ENCODE measurements at regions not wholly inside any gene's neighbourhood (a gene's known extent, or its start where the extent isn't known, plus 50 kb on each side); places are given as distances from the start of the nearest gene placed in this dataset.

- no peak for TF ChIP-seq POLR2A (IDR thresholded peaks at IDR 0.05)
- DNase-seq (ENCODE audit: low spot score in 2 of 2): no peak
- 78 to 81% methylated on average over 11 of the region's 11 CpGs for WGBS, 2 donors
- intact Hi-C loops (cut with DNase I; ENCODE audit: low total_unique reads): no loop called here
- H3K4me3 ChIP-seq (ENCODE audit: low read depth, poor library complexity, severe bottlenecking): no peak overlapping the region
These were observed 544.5 kb downstream of the CSNK1G3 start for GRCh38 chr5:124056326-124056990.

- TF ChIP-seq POLR2A (IDR thresholded peaks at IDR 0.05) (no peak), CTCF (IDR thresholded peaks at IDR 0.05) (no peak)
- intact Hi-C loops (cut with DNase I; ENCODE audit: low total_unique reads): no loop called here
- no peak for DNase-seq (ENCODE audit: low spot score in 2 of 2)
- no peak overlapping the region for H3K4me3 ChIP-seq (ENCODE audit: low read depth, poor library complexity, severe bottlenecking)
- WGBS, 2 donors: 75 to 95% methylated on average over 1 of the region's 1 CpG
These were observed 543.8 kb downstream of the CSNK1G3 start for GRCh38 chr5:124055751-124056150.

- intact Hi-C loops (cut with DNase I; ENCODE audit: low total_unique reads): no loop called here
- TF ChIP-seq CTCF (IDR thresholded peaks at IDR 0.05): no peak
- DNase-seq (ENCODE audit: low spot score in 2 of 2): no peak
- no peak overlapping the region for H3K4me3 ChIP-seq (ENCODE audit: low read depth, poor library complexity, severe bottlenecking)
These were observed 542.6 kb downstream of the CSNK1G3 start for GRCh38 chr5:124054564-124054963.

- DNase-seq (ENCODE audit: low spot score in 2 of 2): no peak
- intact Hi-C loops (cut with DNase I; ENCODE audit: low total_unique reads): no loop called here
- TF ChIP-seq POLR2A (IDR thresholded peaks at IDR 0.05) (no peak), CTCF (IDR thresholded peaks at IDR 0.05) (no peak)
- no peak overlapping the region for H3K4me3 ChIP-seq (ENCODE audit: low read depth, poor library complexity, severe bottlenecking)
- 96 to 97% methylated on average over 2 of the region's 2 CpGs for WGBS, 2 donors
These were observed 541.4 kb downstream of the CSNK1G3 start for GRCh38 chr5:124053340-124053739.

- WGBS, 2 donors: 80 to 89% methylated on average over 2 of the region's 2 CpGs
- intact Hi-C loops (cut with DNase I; ENCODE audit: low total_unique reads): no loop called here
These were observed 540.2 kb downstream of the CSNK1G3 start for GRCh38 chr5:124052201-124052600.

GRCh38 chr5:124050120-124050770 is 538.3 kb downstream of the CSNK1G3 start:
- no peak overlapping the region for H3K4me3 ChIP-seq (ENCODE audit: low read depth, poor library complexity, severe bottlenecking)
- DNase-seq (ENCODE audit: low spot score in 2 of 2): no peak
- TF ChIP-seq CTCF (IDR thresholded peaks at IDR 0.05): no peak
- TF ChIP-seq POLR2A (IDR thresholded peaks at IDR 0.05): no peak
- intact Hi-C loops (cut with DNase I; ENCODE audit: low total_unique reads): no loop called here
- WGBS, 2 donors: 62 to 63% methylated on average over 3 of the region's 3 CpGs

More at GRCh38 chr5:124052201-124052600, 540.2 kb downstream of the CSNK1G3 start:
- TF ChIP-seq CTCF (IDR thresholded peaks at IDR 0.05) (no peak), POLR2A (IDR thresholded peaks at IDR 0.05) (no peak)
- no peak for DNase-seq (ENCODE audit: low spot score in 2 of 2)
- no peak overlapping the region for H3K4me3 ChIP-seq (ENCODE audit: low read depth, poor library complexity, severe bottlenecking)

All from lower leg skin (tissue), 4 donors.